Mesenchymal stem cell (in vitro differentiated cells and primary cell): ENCODE measurements at regions not wholly inside any gene's neighbourhood (a gene's known extent, or its start where the extent isn't known, plus 50 kb on each side); places are given as distances from the start of the nearest gene placed in this dataset.
A peak's percentile ranks its signal among the peaks of the same experiment; 100 is the strongest.

Source experiments
- DNase-seq: peaks from one replicate; pipeline ENCODE4 v3.0.0-alpha.2; 2013
- H2AFZ ChIP-seq: one replicate; pipeline ENCODE4 v1.6.1; 2013; ENCODE audit warnings: low read depth, mild to moderate bottlenecking, control low read depth, inconsistent platforms, low read length, moderate library complexity
- H2AK5ac ChIP-seq: 2 replicates; pipeline ENCODE4 v1.6.1; 2013; ENCODE audit warnings: low read length, moderate library complexity, mild to moderate bottlenecking, inconsistent platforms; ENCODE audit not compliant: severe bottlenecking
- H2BK120ac ChIP-seq: one replicate; pipeline ENCODE4 v1.6.1; 2013; ENCODE audit warnings: low read depth, mild to moderate bottlenecking, inconsistent platforms, low read length, moderate library complexity
- H2BK12ac ChIP-seq, 2 experiments: one replicate each; pipeline ENCODE4 v1.6.1; 2013; ENCODE audit warnings: inconsistent platforms in 2 of 2, low read length in 2 of 2, mild to moderate bottlenecking in 2 of 2, moderate library complexity in 2 of 2, control low read depth in 1 of 2
- H2BK15ac ChIP-seq: one replicate; pipeline ENCODE4 v1.6.1; 2013; ENCODE audit warnings: mild to moderate bottlenecking, low read depth, inconsistent platforms; ENCODE audit not compliant: poor library complexity, severe bottlenecking
- H2BK5ac ChIP-seq: 2 replicates; pipeline ENCODE4 v1.6.1; 2013; ENCODE audit warnings: low read depth, mild to moderate bottlenecking, low read length, control low read depth, inconsistent platforms; ENCODE audit not compliant: poor library complexity, severe bottlenecking
- H3K14ac ChIP-seq, 2 experiments: one replicate each; pipeline ENCODE4 v1.6.1; 2013; ENCODE audit warnings: inconsistent platforms in 2 of 2, low read length in 2 of 2, control low read depth in 1 of 2, mild to moderate bottlenecking in 1 of 2, moderate library complexity in 1 of 2
- H3K18ac ChIP-seq, 2 experiments: one replicate each; pipeline ENCODE4 v1.6.1; 2013; ENCODE audit warnings: inconsistent platforms in 2 of 2, low read length in 2 of 2, control low read depth in 1 of 2, low read depth in 1 of 2, mild to moderate bottlenecking in 1 of 2
- H3K23ac ChIP-seq, 2 experiments: one replicate each; pipeline ENCODE4 v1.6.1; 2013; ENCODE audit warnings: inconsistent platforms in 2 of 2, low read length in 2 of 2, mild to moderate bottlenecking in 2 of 2, moderate library complexity in 2 of 2, control low read depth in 1 of 2
- H3K27ac ChIP-seq: 2 replicates; pipeline ENCODE4 v1.5.1; 2013; ENCODE audit warnings: mild to moderate bottlenecking, moderate library complexity, low read length, control low read depth, inconsistent platforms; ENCODE audit not compliant: poor library complexity, severe bottlenecking
- H3K27me3 ChIP-seq, 2 experiments: 2 replicates each; pipeline versions ENCODE4 v1.6.1 to v1.7.0; 2013; ENCODE audit warnings: low read length in 2 of 2, mild to moderate bottlenecking in 2 of 2, moderate library complexity in 2 of 2, control low read depth in 1 of 2, inconsistent platforms in 1 of 2; ENCODE audit not compliant: control insufficient read depth in 1 of 2, insufficient read depth in 1 of 2
- H3K36me3 ChIP-seq, 2 experiments: 2 replicates each; pipeline versions ENCODE4 v1.6.1 to v1.7.0; 2013; ENCODE audit warnings: low read length in 2 of 2, control low read depth in 1 of 2, inconsistent platforms in 1 of 2, low read depth in 1 of 2, mild to moderate bottlenecking in 1 of 2; ENCODE audit not compliant: insufficient read depth in 2 of 2, control insufficient read depth in 1 of 2
- H3K4ac ChIP-seq, 2 experiments: one replicate each; pipeline ENCODE4 v1.6.1; 2013; ENCODE audit warnings: inconsistent platforms in 2 of 2, low read length in 2 of 2, mild to moderate bottlenecking in 2 of 2, moderate library complexity in 2 of 2, control low read depth in 1 of 2, low read depth in 1 of 2
- H3K4me1 ChIP-seq: 2 replicates; pipeline ENCODE4 v1.6.1; 2013; ENCODE audit warnings: low read depth, low read length, control low read depth; ENCODE audit not compliant: control insufficient read depth, insufficient read depth
- H3K4me2 ChIP-seq: 2 replicates; pipeline ENCODE4 v1.6.1; 2013; ENCODE audit warnings: low read length, mild to moderate bottlenecking, inconsistent platforms; ENCODE audit not compliant: poor library complexity, severe bottlenecking
- H3K4me3 ChIP-seq, 2 experiments: 2 replicates each; pipeline versions ENCODE4 v1.5.1 to v1.7.0; 2013; ENCODE audit warnings: low read length in 2 of 2, mild to moderate bottlenecking in 2 of 2, control low read depth in 1 of 2, low read depth in 1 of 2; ENCODE audit not compliant: insufficient read depth in 1 of 2
- H3K79me1 ChIP-seq: replicated peaks from 2 replicates; pipeline ENCODE4 v1.6.1; 2013; ENCODE audit warnings: mild to moderate bottlenecking, control low read depth, low read length, inconsistent platforms; ENCODE audit not compliant: poor library complexity, severe bottlenecking
- H3K9ac ChIP-seq: 2 replicates; pipeline ENCODE4 v1.7.0; 2013; ENCODE audit warnings: mild to moderate bottlenecking, low read length, moderate library complexity
- H3K9me3 ChIP-seq: 2 replicates; pipeline ENCODE4 v1.7.0; 2013; ENCODE audit warnings: mild to moderate bottlenecking, low read length; ENCODE audit not compliant: control insufficient read depth
- H4K8ac ChIP-seq: one replicate; pipeline ENCODE4 v1.6.1; 2013; ENCODE audit warnings: inconsistent platforms, mild to moderate bottlenecking, low read length, moderate library complexity
- H4K91ac ChIP-seq: one replicate; pipeline ENCODE4 v1.6.1; 2013; ENCODE audit warnings: mild to moderate bottlenecking, low read length, inconsistent platforms
- WGBS: methylation state at CpG from one replicate; pipeline ENCODE4 v1.1.7; 2013; ENCODE audit warnings: mixed read lengths; 5-methylcytosine and 5-hydroxymethylcytosine counted together

- H4K91ac ChIP-seq: no peak overlapping the region
- DNase-seq: no peak
- H3K9me3 ChIP-seq: peaks cover 10% of the 10 kb centered on the region
- no peaks in the 10 kb centered on the region for H3K79me1 ChIP-seq
- H3K18ac ChIP-seq: no peak overlapping the region
- no peaks in the 10 kb centered on the region for H3K36me3 ChIP-seq
- H2BK5ac ChIP-seq: no peak overlapping the region
- H3K4me3 ChIP-seq: no peak overlapping the region
- no peak overlapping the region for H2BK15ac ChIP-seq
- no peak overlapping the region for H3K4me2 ChIP-seq
- no peak overlapping the region for H4K8ac ChIP-seq
- H2AK5ac ChIP-seq: no peak overlapping the region
- H3K23ac ChIP-seq: no peak overlapping the region
- H3K27me3 ChIP-seq: no peaks in the 10 kb centered on the region
- 92% methylated on average over 10 of the region's 10 CpGs for WGBS
- H2BK120ac ChIP-seq: no peak overlapping the region
- H2AFZ ChIP-seq: no peak overlapping the region
- no peak overlapping the region for H3K27ac ChIP-seq
- no peak overlapping the region for H2BK12ac ChIP-seq
- no peaks in the 10 kb centered on the region for H3K4me1 ChIP-seq
- H3K14ac ChIP-seq: no peak overlapping the region
- no peak overlapping the region for H3K9ac ChIP-seq
- no peak overlapping the region for H3K4ac ChIP-seq
Observed at GRCh38 chr5:98490348-98490747, 283.1 kb upstream of the RGMB start.

GRCh38 chr5:98492258-98492657, 281.2 kb upstream of the RGMB start:
- Histone ChIP-seq H3K14ac (no peak overlapping the region), H3K18ac (no peak overlapping the region), H2BK120ac (peak overlapping the region; percentile 6), H4K91ac (no peak overlapping the region), H3K4me3 (no peak overlapping the region), H3K79me1 (no peaks in the 10 kb centered on the region), H3K9ac (no peak overlapping the region), H3K4ac (no peak overlapping the region), H2BK12ac (no peak overlapping the region), H3K27ac (no peak overlapping the region), H3K23ac (no peak overlapping the region), H4K8ac (no peak overlapping the region), H2BK15ac (no peak overlapping the region), H3K4me1 (no peaks in the 10 kb centered on the region), H2AK5ac (no peak overlapping the region), H3K36me3 (no peaks in the 10 kb centered on the region), H3K4me2 (no peak overlapping the region), H3K27me3 (no peaks in the 10 kb centered on the region), H2BK5ac (no peak overlapping the region), H2AFZ (no peak overlapping the region), H3K9me3 (peaks cover 10% of the 10 kb centered on the region)
- 87% methylated on average over 1 of the region's 1 CpG for WGBS
- no peak for DNase-seq

GRCh38 chr5:98497418-98497817, 276.0 kb upstream of the RGMB start:
- no peaks in the 10 kb centered on the region for H3K36me3 ChIP-seq
- H3K27ac ChIP-seq: no peak overlapping the region
- no peak overlapping the region for H3K23ac ChIP-seq
- no peak overlapping the region for H3K18ac ChIP-seq
- no peak overlapping the region for H3K4me2 ChIP-seq
- H3K4me3 ChIP-seq: no peak overlapping the region
- H2AK5ac ChIP-seq: no peak overlapping the region
- H3K9ac ChIP-seq: peak overlapping the region; percentile 24
- H3K4ac ChIP-seq: no peak overlapping the region
- no peak overlapping the region for H2BK120ac ChIP-seq
- no peak overlapping the region for H2BK12ac ChIP-seq
- H3K14ac ChIP-seq: no peak overlapping the region
- no peaks in the 10 kb centered on the region for H3K27me3 ChIP-seq
- WGBS: 0% methylated on average over 1 of the region's 1 CpG
- H2AFZ ChIP-seq: no peak overlapping the region
- H3K79me1 ChIP-seq: no peaks in the 10 kb centered on the region
- H3K9me3 ChIP-seq: peaks cover 10% of the 10 kb centered on the region
- DNase-seq: peak; percentile 13
- peaks cover 4% of the 10 kb centered on the region for H3K4me1 ChIP-seq
- no peak overlapping the region for H2BK15ac ChIP-seq
- no peak overlapping the region for H4K91ac ChIP-seq
- H4K8ac ChIP-seq: no peak overlapping the region
- H2BK5ac ChIP-seq: no peak overlapping the region

GRCh38 chr5:98498028-98498427, 275.4 kb upstream of the RGMB start:
- 89% methylated on average over 2 of the region's 2 CpGs for WGBS
- no peak overlapping the region for H2BK5ac ChIP-seq
- H3K23ac ChIP-seq: no peak overlapping the region
- H4K8ac ChIP-seq: no peak overlapping the region
- peaks cover 10% of the 10 kb centered on the region for H3K9me3 ChIP-seq
- H2AFZ ChIP-seq: no peak overlapping the region
- H3K9ac ChIP-seq: no peak overlapping the region
- peaks cover 5% of the 10 kb centered on the region for H3K4me1 ChIP-seq
- H2BK120ac ChIP-seq: no peak overlapping the region
- H3K4me3 ChIP-seq: no peak overlapping the region
- H4K91ac ChIP-seq: no peak overlapping the region
- DNase-seq: no peak
- no peaks in the 10 kb centered on the region for H3K79me1 ChIP-seq
- no peaks in the 10 kb centered on the region for H3K27me3 ChIP-seq
- no peak overlapping the region for H3K18ac ChIP-seq
- no peak overlapping the region for H2BK12ac ChIP-seq
- H3K36me3 ChIP-seq: no peaks in the 10 kb centered on the region
- H2AK5ac ChIP-seq: no peak overlapping the region
- no peak overlapping the region for H3K27ac ChIP-seq
- no peak overlapping the region for H3K14ac ChIP-seq
- no peak overlapping the region for H3K4ac ChIP-seq
- no peak overlapping the region for H2BK15ac ChIP-seq
- H3K4me2 ChIP-seq: no peak overlapping the region
